GM12865 (cell line): ENCODE measurements at regions not wholly inside any gene's neighbourhood (a gene's known extent, or its start where the extent isn't known, plus 50 kb on each side); places are given as distances from the start of the nearest gene placed in this dataset.
"Not testable (repeated sequence)": the region's sequence is repeated elsewhere in the genome, so short reads cannot be mapped to it uniquely, and the experiment has no call there.

Experiments
- DNase-seq: peaks from one replicate; pipeline ENCODE4 v3.0.0; 2010; ENCODE audit warnings: low read depth
- H3K4me3 ChIP-seq: 2 replicates; pipeline ENCODE4 v1.5.1; 2011; ENCODE audit warnings: mild to moderate bottlenecking, low read depth, low read length, control low read depth
- TF ChIP-seq, protein P1 (sequence below): IDR thresholded peaks from 2 replicates; pipeline ENCODE4 v1.5.1; 2011; ENCODE audit warnings: low read length, control low read depth, low read depth, inconsistent platforms; ENCODE audit not compliant: insufficient read depth; ENCODE audit errors: missing control alignments

GRCh38 chrX:129092242-129092641, 431.0 kb downstream of the SMARCA1 start:
- no peak overlapping the region for H3K4me3 ChIP-seq
- TF ChIP-seq, protein P1, sequence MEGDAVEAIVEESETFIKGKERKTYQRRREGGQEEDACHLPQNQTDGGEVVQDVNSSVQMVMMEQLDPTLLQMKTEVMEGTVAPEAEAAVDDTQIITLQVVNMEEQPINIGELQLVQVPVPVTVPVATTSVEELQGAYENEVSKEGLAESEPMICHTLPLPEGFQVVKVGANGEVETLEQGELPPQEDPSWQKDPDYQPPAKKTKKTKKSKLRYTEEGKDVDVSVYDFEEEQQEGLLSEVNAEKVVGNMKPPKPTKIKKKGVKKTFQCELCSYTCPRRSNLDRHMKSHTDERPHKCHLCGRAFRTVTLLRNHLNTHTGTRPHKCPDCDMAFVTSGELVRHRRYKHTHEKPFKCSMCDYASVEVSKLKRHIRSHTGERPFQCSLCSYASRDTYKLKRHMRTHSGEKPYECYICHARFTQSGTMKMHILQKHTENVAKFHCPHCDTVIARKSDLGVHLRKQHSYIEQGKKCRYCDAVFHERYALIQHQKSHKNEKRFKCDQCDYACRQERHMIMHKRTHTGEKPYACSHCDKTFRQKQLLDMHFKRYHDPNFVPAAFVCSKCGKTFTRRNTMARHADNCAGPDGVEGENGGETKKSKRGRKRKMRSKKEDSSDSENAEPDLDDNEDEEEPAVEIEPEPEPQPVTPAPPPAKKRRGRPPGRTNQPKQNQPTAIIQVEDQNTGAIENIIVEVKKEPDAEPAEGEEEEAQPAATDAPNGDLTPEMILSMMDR: no peak
- no peak for DNase-seq

GRCh38 chrX:129091097-129091496, 432.2 kb downstream of the SMARCA1 start:
- no peak overlapping the region for H3K4me3 ChIP-seq
- no peak for DNase-seq
- TF ChIP-seq, protein P1: no peak

- TF ChIP-seq, protein P1: no peak
- DNase-seq: no peak
- no peak overlapping the region for H3K4me3 ChIP-seq
These were observed 436.5 kb downstream of the SMARCA1 start for GRCh38 chrX:129086802-129087201.

GRCh38 chrX:129084291-129084690, 439.0 kb downstream of the SMARCA1 start:
- not testable (repeated sequence) for DNase-seq, H3K4me3 ChIP-seq

DNA sequence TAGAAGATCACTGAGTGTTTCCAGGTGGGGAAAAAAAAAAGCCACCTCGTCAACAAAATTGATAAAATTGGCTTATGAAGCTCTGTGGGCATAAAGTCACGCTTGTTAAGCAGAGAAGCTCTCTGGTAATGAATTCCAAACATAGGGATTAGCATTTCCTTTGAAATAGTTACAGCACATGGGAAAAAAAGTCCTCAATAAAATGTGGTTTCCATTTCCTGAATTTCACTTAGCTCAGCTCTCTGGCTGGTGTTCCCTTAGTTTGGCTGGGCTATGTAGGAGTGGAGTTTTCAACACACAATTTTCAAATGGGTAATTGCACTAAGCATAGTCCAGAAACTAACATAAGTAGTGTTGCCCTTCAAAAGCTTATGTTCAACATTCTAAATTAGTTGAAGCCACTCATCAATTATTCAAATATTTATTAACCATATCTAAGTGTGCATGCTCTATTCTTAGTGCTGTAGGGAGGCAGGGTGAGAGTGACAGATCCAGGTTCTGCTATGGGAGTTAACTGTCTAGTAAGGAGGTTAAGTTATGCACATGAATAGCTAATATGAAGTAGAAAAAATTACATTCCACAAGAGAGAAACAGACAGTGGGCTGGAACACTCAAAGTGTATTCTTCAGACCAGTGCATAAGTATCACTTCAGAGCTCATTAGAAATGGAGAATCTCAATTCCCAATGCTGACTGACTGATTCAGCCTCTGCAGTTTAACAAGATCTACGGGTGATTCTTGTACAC, 445.7 kb downstream of the SMARCA1 start:
- no peak overlapping the region for H3K4me3 ChIP-seq
- DNase-seq: no peak
- TF ChIP-seq, protein P1: no peak

DNA sequence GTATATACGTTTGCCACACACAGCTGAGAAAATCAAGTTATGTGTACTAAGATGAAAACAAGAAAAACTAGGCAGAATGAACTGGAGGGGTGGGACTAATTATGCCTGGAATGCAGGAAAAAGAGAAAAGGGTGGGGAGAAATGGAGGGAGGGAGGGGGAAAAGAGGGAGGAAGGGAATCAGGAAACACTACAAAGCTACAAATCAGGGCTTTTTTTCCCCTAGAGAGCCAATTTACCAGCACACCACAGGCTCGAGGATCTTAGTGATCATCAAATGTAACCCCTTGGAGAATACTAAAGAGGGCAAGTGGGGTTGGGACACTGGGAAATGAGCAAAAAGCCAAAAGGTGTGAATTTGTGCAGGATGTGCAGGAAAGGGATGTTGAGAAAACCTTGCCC, 451.9 kb downstream of the SMARCA1 start:
- TF ChIP-seq, protein P1: no peak
- DNase-seq: no peak
- no peak overlapping the region for H3K4me3 ChIP-seq

DNA sequence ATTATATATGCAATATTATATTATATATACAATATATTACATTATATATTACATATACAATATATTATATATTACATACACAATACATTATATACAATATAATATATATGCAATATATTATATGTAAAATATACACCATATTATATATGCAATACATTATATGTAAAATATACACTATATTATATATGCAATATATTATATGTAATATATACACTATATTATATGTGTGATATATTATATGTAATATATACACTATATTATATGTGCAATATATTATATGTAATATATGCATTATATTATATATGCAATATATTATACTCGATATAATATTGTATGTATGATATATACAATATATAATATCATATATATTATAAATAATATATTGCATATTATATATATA, 457.4 kb downstream of the SMARCA1 start:
- H3K4me3 ChIP-seq: no peak overlapping the region
- TF ChIP-seq, protein P1: no peak
- no peak for DNase-seq
